Fibroblast of lung (primary cell): ENCODE measurements at regions not wholly inside any gene's neighbourhood (a gene's known extent, or its start where the extent isn't known, plus 50 kb on each side); places are given as distances from the start of the nearest gene placed in this dataset.

Experiments used
- DNase-seq, 2 donors: peaks; one replicate each; pipeline versions ENCODE4 v3.0.0 to v3.0.0-alpha.2; 2010; ENCODE audit warnings: low read depth in 2 of 2
- H2AFZ ChIP-seq: 2 replicates; pipeline ENCODE4 v1.5.1; 2012; ENCODE audit warnings: low read length, control low read depth, inconsistent platforms
- H3K27ac ChIP-seq: 2 replicates; pipeline ENCODE4 v1.5.1; 2011; ENCODE audit warnings: low read length, control low read depth; ENCODE audit not compliant: insufficient read depth
- H3K27me3 ChIP-seq: 2 replicates; pipeline ENCODE4 v1.5.1; 2011; ENCODE audit warnings: mild to moderate bottlenecking, low read length; ENCODE audit not compliant: control insufficient read depth, insufficient read depth
- H3K36me3 ChIP-seq: 2 replicates; pipeline ENCODE4 v1.5.1; 2011; ENCODE audit warnings: low read length; ENCODE audit not compliant: control insufficient read depth, insufficient read depth
- H3K4me1 ChIP-seq: 2 replicates; pipeline ENCODE4 v1.5.1; 2011; ENCODE audit warnings: low read length; ENCODE audit not compliant: control insufficient read depth, insufficient read depth; ENCODE audit errors: extremely low read depth
- H3K4me2 ChIP-seq: 2 replicates; pipeline ENCODE4 v1.5.1; 2011; ENCODE audit warnings: low read length, control low read depth; ENCODE audit not compliant: insufficient read depth; ENCODE audit errors: extremely low read depth
- H3K4me3 ChIP-seq, 4 experiments: fragments of 200-600 bp in 1 of 4; sonication (generic) in 1 of 4; replicated peaks in 1 of 4; 2 replicates each; pipeline ENCODE4 v1.5.1; 2011 to 2016; ENCODE audit warnings: low read length in 4 of 4, low read depth in 3 of 4, mild to moderate bottlenecking in 3 of 4, control low read depth in 2 of 4, inconsistent platforms in 1 of 4, mixed read lengths in 1 of 4; ENCODE audit not compliant: insufficient read depth in 1 of 4; ENCODE audit errors: control extremely low read depth in 1 of 4
- H3K79me2 ChIP-seq: 2 replicates; pipeline ENCODE4 v1.5.1; 2012; ENCODE audit warnings: mild to moderate bottlenecking, low read length, inconsistent platforms; ENCODE audit not compliant: control insufficient read depth, insufficient read depth
- H3K9ac ChIP-seq: 2 replicates; pipeline ENCODE4 v1.5.1; 2011; ENCODE audit warnings: mild to moderate bottlenecking, low read length, control low read depth; ENCODE audit not compliant: insufficient read depth
- H3K9me3 ChIP-seq: 2 replicates; pipeline ENCODE4 v1.5.1; 2012; ENCODE audit warnings: low read depth, low read length; ENCODE audit not compliant: control insufficient read depth, insufficient read depth
- H4K20me1 ChIP-seq: 2 replicates; pipeline ENCODE4 v1.5.1; 2011; ENCODE audit warnings: low read length; ENCODE audit not compliant: control insufficient read depth, insufficient read depth; ENCODE audit errors: extremely low read depth
- EZH2 ChIP-seq: IDR thresholded peaks from 2 replicates; pipeline ENCODE4 v1.5.1; 2012; ENCODE audit warnings: low read length, control low read depth, mild to moderate bottlenecking; ENCODE audit errors: missing control alignments
- TF ChIP-seq, protein P1 (sequence below), 2 donors: IDR thresholded peaks in 1 of 2; conservative IDR thresholded peaks in 1 of 2; 1 replicate in 1 of 2; 2 replicates in 1 of 2; pipeline ENCODE4 v1.5.1; 2011 to 2012; ENCODE audit warnings: low read length in 2 of 2, control low read depth in 1 of 2, inconsistent platforms in 1 of 2, low read depth in 1 of 2, mild to moderate bottlenecking in 1 of 2

- H3K4me2 ChIP-seq: no peak overlapping the region
- H4K20me1 ChIP-seq: no peaks in the 10 kb centered on the region
- no peaks in the 10 kb centered on the region for H3K9me3 ChIP-seq
- DNase-seq: no peak
- TF ChIP-seq, protein P1, sequence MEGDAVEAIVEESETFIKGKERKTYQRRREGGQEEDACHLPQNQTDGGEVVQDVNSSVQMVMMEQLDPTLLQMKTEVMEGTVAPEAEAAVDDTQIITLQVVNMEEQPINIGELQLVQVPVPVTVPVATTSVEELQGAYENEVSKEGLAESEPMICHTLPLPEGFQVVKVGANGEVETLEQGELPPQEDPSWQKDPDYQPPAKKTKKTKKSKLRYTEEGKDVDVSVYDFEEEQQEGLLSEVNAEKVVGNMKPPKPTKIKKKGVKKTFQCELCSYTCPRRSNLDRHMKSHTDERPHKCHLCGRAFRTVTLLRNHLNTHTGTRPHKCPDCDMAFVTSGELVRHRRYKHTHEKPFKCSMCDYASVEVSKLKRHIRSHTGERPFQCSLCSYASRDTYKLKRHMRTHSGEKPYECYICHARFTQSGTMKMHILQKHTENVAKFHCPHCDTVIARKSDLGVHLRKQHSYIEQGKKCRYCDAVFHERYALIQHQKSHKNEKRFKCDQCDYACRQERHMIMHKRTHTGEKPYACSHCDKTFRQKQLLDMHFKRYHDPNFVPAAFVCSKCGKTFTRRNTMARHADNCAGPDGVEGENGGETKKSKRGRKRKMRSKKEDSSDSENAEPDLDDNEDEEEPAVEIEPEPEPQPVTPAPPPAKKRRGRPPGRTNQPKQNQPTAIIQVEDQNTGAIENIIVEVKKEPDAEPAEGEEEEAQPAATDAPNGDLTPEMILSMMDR (conservative IDR thresholded peaks at IDR 0.05 in 1 of 2, IDR thresholded peaks at IDR 0.05 in 1 of 2; ENCODE audit: low read depth in 1 of 2, low read length in 2 of 2): no peak
- H2AFZ ChIP-seq: no peak overlapping the region
- no peak overlapping the region for H3K27ac ChIP-seq
- no peak overlapping the region for H3K4me3 ChIP-seq
- H3K79me2 ChIP-seq: no peaks in the 10 kb centered on the region
- no peaks in the 10 kb centered on the region for H3K27me3 ChIP-seq
- no peak overlapping the region for H3K9ac ChIP-seq
- no peaks in the 10 kb centered on the region for H3K4me1 ChIP-seq
- H3K36me3 ChIP-seq: no peaks in the 10 kb centered on the region
These were observed 1004.1 kb upstream of the NRXN1 start for GRCh38 chr2:52036024-52036423.

GRCh38 chr2:52035391-52035790 is 1003.5 kb upstream of the NRXN1 start:
- no peaks in the 10 kb centered on the region for H3K27me3 ChIP-seq
- H4K20me1 ChIP-seq: no peaks in the 10 kb centered on the region
- H3K9ac ChIP-seq: no peak overlapping the region
- DNase-seq: no peak
- TF ChIP-seq EZH2: no peak
- TF ChIP-seq, protein P1 (conservative IDR thresholded peaks at IDR 0.05 in 1 of 2, IDR thresholded peaks at IDR 0.05 in 1 of 2; ENCODE audit: low read depth in 1 of 2, low read length in 2 of 2): no peak
- H3K79me2 ChIP-seq: no peaks in the 10 kb centered on the region
- H3K36me3 ChIP-seq: no peaks in the 10 kb centered on the region
- no peak overlapping the region for H3K27ac ChIP-seq
- no peaks in the 10 kb centered on the region for H3K4me1 ChIP-seq
- H3K9me3 ChIP-seq: no peaks in the 10 kb centered on the region
- H2AFZ ChIP-seq: no peak overlapping the region
- no peak overlapping the region for H3K4me2 ChIP-seq
- no peak overlapping the region for H3K4me3 ChIP-seq

- H3K9ac ChIP-seq: no peak overlapping the region
- H3K4me1 ChIP-seq: no peaks in the 10 kb centered on the region
- H3K9me3 ChIP-seq: no peaks in the 10 kb centered on the region
- H3K36me3 ChIP-seq: no peaks in the 10 kb centered on the region
- no peak for TF ChIP-seq EZH2
- TF ChIP-seq, protein P1 (conservative IDR thresholded peaks at IDR 0.05 in 1 of 2, IDR thresholded peaks at IDR 0.05 in 1 of 2; ENCODE audit: low read depth in 1 of 2, low read length in 2 of 2): peak in 1 of 2 donors; percentile 16
- H3K27ac ChIP-seq: no peak overlapping the region
- H3K27me3 ChIP-seq: no peaks in the 10 kb centered on the region
- DNase-seq: peak in 1 of 2 donors; percentile 8
- H3K79me2 ChIP-seq: no peaks in the 10 kb centered on the region
- no peak overlapping the region for H3K4me2 ChIP-seq
- H3K4me3 ChIP-seq: no peak overlapping the region
- no peaks in the 10 kb centered on the region for H4K20me1 ChIP-seq
- H2AFZ ChIP-seq: no peak overlapping the region
These were observed 1002.8 kb upstream of the NRXN1 start for GRCh38 chr2:52034706-52035105.
